IMR-90 (cell line): ENCODE measurements at regions not wholly inside any gene's neighbourhood (a gene's known extent, or its start where the extent isn't known, plus 50 kb on each side); places are given as distances from the start of the nearest gene placed in this dataset.

Source experiments
- ATAC-seq: fragments of 200-7000 bp; cut with Tn5 transposase; 2 replicates; pipeline ENCODE4 v1.9.1; 2020; ENCODE audit warnings: low read depth, mild to moderate bottlenecking, moderate library complexity
- BruUV-seq: library from RNA; stranded (reverse); fragments of 400-500 nt; replicated peaks from 2 replicates; lab custom pipeline; 2021; lab: Mats Ljungman, UMichigan
- CTCF ChIA-PET: fragments of 300-600 bp; formaldehyde crosslinking; extraction: SDS; loops from one replicate; lab custom pipeline; 2021; ENCODE audit warnings: antibody characterized with exemption; lab: Yijun Ruan, JAX
- POLR2A ChIA-PET: fragments of 300-600 bp; sonication (Branson Sonifier 250); formaldehyde crosslinking; loops from one replicate; lab custom pipeline; 2022; ENCODE audit warnings: antibody characterized with exemption; ENCODE audit not compliant: unreplicated experiment; lab: Charles Lee
- DNase-seq: peaks from one replicate; pipeline ENCODE4 v3.0.0; 2013
- H2AFZ ChIP-seq: replicated peaks from 2 replicates; pipeline ENCODE3; 2013; ENCODE audit warnings: low read length, mild to moderate bottlenecking; ENCODE audit not compliant: poor library complexity
- H2AK5ac ChIP-seq: 2 replicates; pipeline ENCODE4 v1.6.1; 2013; ENCODE audit warnings: low read depth, low read length, inconsistent platforms
- H2AK9ac ChIP-seq: replicated peaks from 2 replicates; pipeline ENCODE3; 2013; ENCODE audit warnings: mild to moderate bottlenecking, low read depth, low read length, moderate library complexity; ENCODE audit not compliant: poor library complexity
- H2BK120ac ChIP-seq: 2 replicates; pipeline ENCODE4 v1.6.1; 2013; ENCODE audit warnings: low read depth, low read length, inconsistent platforms
- H2BK15ac ChIP-seq: 3 replicates; pipeline ENCODE4 v1.6.1; 2013; ENCODE audit warnings: low read depth, low read length, inconsistent platforms
- H2BK20ac ChIP-seq: 2 replicates; pipeline ENCODE4 v1.6.1; 2013; ENCODE audit warnings: low read depth, mild to moderate bottlenecking, inconsistent platforms, low read length, moderate library complexity
- H2BK5ac ChIP-seq: 2 replicates; pipeline ENCODE4 v1.6.1; 2013; ENCODE audit warnings: mild to moderate bottlenecking, low read depth, low read length, inconsistent platforms; ENCODE audit not compliant: poor library complexity, severe bottlenecking
- H3K14ac ChIP-seq: replicated peaks from 2 replicates; pipeline ENCODE4 v1.6.1; 2013; ENCODE audit warnings: low read depth, low read length, inconsistent platforms
- H3K18ac ChIP-seq: 2 replicates; pipeline ENCODE4 v1.6.1; 2013; ENCODE audit warnings: low read depth, low read length, control low read depth
- H3K23ac ChIP-seq: 2 replicates; pipeline ENCODE4 v1.6.1; 2013; ENCODE audit warnings: low read depth, low read length, inconsistent platforms
- H3K27ac ChIP-seq: 2 replicates; pipeline ENCODE4 v1.5.1; 2013; ENCODE audit warnings: mild to moderate bottlenecking, control low read depth, low read length; ENCODE audit not compliant: insufficient read depth
- H3K27me3 ChIP-seq: 2 replicates; pipeline ENCODE4 v1.6.1; 2013; ENCODE audit warnings: low read length; ENCODE audit not compliant: control insufficient read depth, insufficient read depth
- H3K36me3 ChIP-seq: 2 replicates; pipeline ENCODE4 v1.6.1; 2013; ENCODE audit warnings: low read length, mixed read lengths; ENCODE audit not compliant: control insufficient read depth, insufficient read depth
- H3K4ac ChIP-seq: 2 replicates; pipeline ENCODE4 v1.6.1; 2013; ENCODE audit warnings: low read depth, low read length, inconsistent platforms
- H3K4me1 ChIP-seq: 2 replicates; pipeline ENCODE4 v1.6.1; 2013; ENCODE audit warnings: low read length, mixed read lengths; ENCODE audit not compliant: control insufficient read depth, insufficient read depth
- H3K4me2 ChIP-seq: 2 replicates; pipeline ENCODE4 v1.6.1; 2013; ENCODE audit warnings: low read depth, mild to moderate bottlenecking, control low read depth, low read length, moderate library complexity
- H3K4me3 ChIP-seq: 2 replicates; pipeline ENCODE4 v1.5.1; 2013; ENCODE audit warnings: low read depth, mild to moderate bottlenecking, control low read depth, low read length, moderate library complexity; ENCODE audit not compliant: insufficient read depth
- H3K56ac ChIP-seq: 2 replicates; pipeline ENCODE4 v1.6.1; 2013; ENCODE audit warnings: low read length, inconsistent platforms; ENCODE audit not compliant: insufficient read depth; ENCODE audit errors: extremely low read depth
- H3K79me1 ChIP-seq, 2 experiments: 2 replicates each; pipeline ENCODE4 v1.6.1; 2013; ENCODE audit warnings: low read length in 2 of 2, inconsistent platforms in 1 of 2, low read depth in 1 of 2
- H3K9ac ChIP-seq: 2 replicates; pipeline ENCODE4 v1.6.1; 2013; ENCODE audit warnings: low read depth, low read length, control low read depth
- H3K9me1 ChIP-seq: 2 replicates; pipeline ENCODE4 v1.6.1; 2013; ENCODE audit warnings: low read length, inconsistent platforms; ENCODE audit not compliant: insufficient read depth
- H3K9me3 ChIP-seq: 2 replicates; pipeline ENCODE4 v1.6.1; 2013; ENCODE audit warnings: low read length; ENCODE audit not compliant: control insufficient read depth, insufficient read depth
- H4K20me1 ChIP-seq: 2 replicates; pipeline ENCODE4 v1.6.1; 2013; ENCODE audit warnings: low read length, inconsistent platforms; ENCODE audit not compliant: insufficient read depth
- H4K5ac ChIP-seq: 2 replicates; pipeline ENCODE4 v1.6.1; 2013; ENCODE audit warnings: mild to moderate bottlenecking, low read depth, low read length, control low read depth
- H4K8ac ChIP-seq, 2 experiments: 2 replicates each; pipeline ENCODE4 v1.6.1; 2013; ENCODE audit warnings: low read depth in 2 of 2, low read length in 2 of 2, control low read depth in 1 of 2, inconsistent platforms in 1 of 2
- H4K91ac ChIP-seq: 2 replicates; pipeline ENCODE4 v1.6.1; 2013; ENCODE audit warnings: low read depth, low read length, inconsistent platforms; ENCODE audit not compliant: insufficient read depth
- NFE2L2 ChIP-seq: fragments of 150-350 bp; IDR thresholded peaks from 2 replicates; pipeline ENCODE4 v1.6.1; 2016; ENCODE audit warnings: low read depth, mild to moderate bottlenecking, low read length
- whole genome bisulfite sequencing, 2 experiments: methylation state at CpG; one replicate each; pipeline versions ENCODE4 v1.1.5 to v1.1.7; 2013; ENCODE audit warnings: missing lambda C conversion rate in 2 of 2; ENCODE audit not compliant: insufficient read length in 1 of 2; ENCODE audit errors: extremely low coverage in 2 of 2; 5-methylcytosine and 5-hydroxymethylcytosine counted together
- dilution Hi-C: fragments of 300-500 bp; cut with HindIII; formaldehyde crosslinking; loops from one replicate; pipeline ENCODE4 v1.14.3; 2018; ENCODE audit warnings: low sequenced_read_pairs; ENCODE audit not compliant: unreplicated experiment
- in situ Hi-C: fragments of 300-500 bp; cut with MboI; formaldehyde crosslinking; loops from 3 replicates; pipeline ENCODE4 v1.14.3; 2019; ENCODE audit warnings: low sequenced_read_pairs, inconsistent platforms, mixed read lengths
- intact Hi-C: fragments of 100-400 bp; cut with micrococcal nuclease; formaldehyde crosslinking; loops from 2 replicates; pipeline ENCODE4 v1.10.0; 2022

GRCh38 chr4:4668355-4669210 is 126.7 kb upstream of the STX18 start:
- peaks cover 14% of the 10 kb centered on the region for H3K4me1 ChIP-seq
- no peak overlapping the region; the same call in 1 of the 2 replicates for H4K91ac ChIP-seq
- H3K4me3 ChIP-seq = no peak overlapping the region
- peak overlapping the region; percentile 37; the same call in 1 of the 2 replicates for H2AK5ac ChIP-seq
- no TSS peak for BruUV-seq
- no peak overlapping the region for H3K56ac ChIP-seq
- H3K36me3 ChIP-seq = no peaks in the 10 kb centered on the region
- no peak for TF ChIP-seq NFE2L2
- H3K27me3 ChIP-seq = no peaks in the 10 kb centered on the region
- H2BK120ac ChIP-seq = peak overlapping the region; percentile 20; the same call in 1 of the 2 replicates
- H3K18ac ChIP-seq = no peak overlapping the region
- H3K14ac ChIP-seq = no peak overlapping the region
- H2AK9ac ChIP-seq = no peak overlapping the region
- H3K9me3 ChIP-seq = no peaks in the 10 kb centered on the region
- ATAC-seq = no peak
- H2BK5ac ChIP-seq = no peak overlapping the region
- no peak overlapping the region for H3K27ac ChIP-seq
- no peak overlapping the region for H2BK20ac ChIP-seq
- H4K8ac ChIP-seq = no peak overlapping the region; a peak in 1 of 4 replicates
- no peak overlapping the region for H3K4me2 ChIP-seq
- H4K5ac ChIP-seq = no peak overlapping the region
- peak overlapping the region; percentile 59 for H2AFZ ChIP-seq
- no peaks in the 10 kb centered on the region for H3K79me1 ChIP-seq
- CTCF ChIA-PET = interaction anchor here (0.6 to 3.3 kb wide), 5 partner anchors 9 to 365 kb away, joined by 3 to 15 read pairs (median 4); no protein-coding TSS in a partner anchor
- no peak overlapping the region for H3K4ac ChIP-seq
- peaks cover 9% of the 10 kb centered on the region; the same call in 1 of the 2 replicates for H3K9me1 ChIP-seq
- WGBS, 2 experiments = 77% methylated on average over 4 of the region's 15 CpGs; no CpG with 5 or more reads in 1 of the 2 experiments
- H3K9ac ChIP-seq = no peak overlapping the region
- intact Hi-C loops = no loop called here
- H4K20me1 ChIP-seq = no peaks in the 10 kb centered on the region
- dilution Hi-C loops = no loop called here
- no peak for DNase-seq
- POLR2A ChIA-PET = no interaction called here
- in situ Hi-C loops = no loop called here
- H3K23ac ChIP-seq = no peak overlapping the region
- no peak overlapping the region for H2BK15ac ChIP-seq
